AG04450 (cell line): ENCODE measurements at regions not wholly inside any gene's neighbourhood (a gene's known extent, or its start where the extent isn't known, plus 50 kb on each side); places are given as distances from the start of the nearest gene placed in this dataset.

Source experiments
- CTCF ChIA-PET: fragments of 300-600, 350-600 bp; formaldehyde crosslinking; extraction: SDS; loops from one replicate; lab custom pipeline; 2022; ENCODE audit warnings: antibody characterized with exemption, inconsistent platforms; lab: Charles Lee
- POLR2A ChIA-PET: fragments of 350-600 bp; formaldehyde crosslinking; extraction: SDS; loops from one replicate; lab custom pipeline; 2021; ENCODE audit warnings: antibody characterized with exemption, inconsistent platforms; lab: Yijun Ruan, JAX
- DNase-seq: peaks from one replicate; pipeline ENCODE4 v3.0.0-alpha.2; 2011; ENCODE audit warnings: low read depth, low spot score
- H3K27ac ChIP-seq: one replicate; pipeline ENCODE4 v1.5.1; 2012; ENCODE audit warnings: low read depth, low read length, control low read depth
- H3K27me3 ChIP-seq: one replicate; pipeline ENCODE4 v1.6.0; 2012; ENCODE audit warnings: low read length; ENCODE audit not compliant: control insufficient read depth, insufficient read depth
- H3K4me3 ChIP-seq: 2 replicates; pipeline ENCODE4 v1.5.1; 2011; ENCODE audit warnings: mild to moderate bottlenecking, low read depth, low read length, control low read depth
- H3K9me3 ChIP-seq: 2 replicates; pipeline ENCODE4 v1.5.1; 2012; ENCODE audit warnings: low read length; ENCODE audit not compliant: control insufficient read depth, insufficient read depth
- CTCF ChIP-seq: IDR thresholded peaks from 2 replicates; pipeline ENCODE4 v1.5.1; 2011; ENCODE audit warnings: low read depth, low read length, control low read depth, inconsistent platforms

GRCh38 chr1:209443361-209443931, 140.1 kb upstream of the CAMK1G start:
- Histone ChIP-seq H3K9me3 (no peaks in the 10 kb centered on the region), H3K4me3 (no peak overlapping the region), H3K27me3 (no peaks in the 10 kb centered on the region), H3K27ac (no peak overlapping the region)
- POLR2A ChIA-PET, result no interaction called here
- CTCF ChIA-PET, result interaction anchor here (0.6 to 1.1 kb wide), 3 partner anchors 92 to 241 kb away, joined by 4 read pairs; no protein-coding TSS in a partner anchor
- DNase-seq, result no peak
- TF ChIP-seq CTCF, result no peak

GRCh38 chr1:209443975-209444651, 139.4 kb upstream of the CAMK1G start:
- no peak for DNase-seq
- CTCF ChIA-PET, result interaction anchor here (0.6 to 1.4 kb wide), 4 partner anchors 9 to 241 kb away, joined by 4 to 5 read pairs (median 4); no protein-coding TSS in a partner anchor
- Histone ChIP-seq H3K4me3 (no peak overlapping the region), H3K27me3 (no peaks in the 10 kb centered on the region), H3K9me3 (no peaks in the 10 kb centered on the region), H3K27ac (no peak overlapping the region)
- POLR2A ChIA-PET, result no interaction called here
- TF ChIP-seq CTCF, result no peak

GRCh38 chr1:209444961-209445360, 138.6 kb upstream of the CAMK1G start:
- CTCF ChIA-PET, result interaction anchor here (1.4 kb wide), 1 partner anchor 10 kb away, joined by 5 read pairs; no protein-coding TSS in a partner anchor
- TF ChIP-seq CTCF, result no peak
- no peak overlapping the region for H3K27ac ChIP-seq
- H3K4me3 ChIP-seq, result no peak overlapping the region
- POLR2A ChIA-PET, result no interaction called here
- H3K9me3 ChIP-seq, result no peaks in the 10 kb centered on the region
- DNase-seq, result no peak
- H3K27me3 ChIP-seq, result no peaks in the 10 kb centered on the region

- POLR2A ChIA-PET, result no interaction called here
- Histone ChIP-seq H3K4me3 (no peak overlapping the region), H3K9me3 (no peaks in the 10 kb centered on the region), H3K27me3 (no peaks in the 10 kb centered on the region), H3K27ac (no peak overlapping the region)
- TF ChIP-seq CTCF, result no peak
- CTCF ChIA-PET, result interaction anchor here (1.4 kb wide), 1 partner anchor 10 kb away, joined by 5 read pairs; no protein-coding TSS in a partner anchor
- no peak for DNase-seq
Measured at GRCh38 chr1:209445576-209445975, 137.9 kb upstream of the CAMK1G start.

GRCh38 chr1:209446356-209446755, 137.2 kb upstream of the CAMK1G start:
- DNase-seq, result no peak
- Histone ChIP-seq H3K9me3 (no peaks in the 10 kb centered on the region), H3K27me3 (no peaks in the 10 kb centered on the region), H3K4me3 (no peak overlapping the region), H3K27ac (no peak overlapping the region)
- POLR2A ChIA-PET, result no interaction called here
- TF ChIP-seq CTCF, result no peak
- CTCF ChIA-PET, result no interaction called here
